Cardiac fibroblast (primary cell): ENCODE measurements at regions not wholly inside any gene's neighbourhood (a gene's known extent, or its start where the extent isn't known, plus 50 kb on each side); places are given as distances from the start of the nearest gene placed in this dataset.

Experiments
- DNase-seq, 2 donors: peaks; one replicate each; pipeline versions ENCODE4 v3.0.0 to v3.0.0-alpha.2; 2010; ENCODE audit warnings: low read depth in 2 of 2
- H3K4me3 ChIP-seq, 2 donors: replicated peaks in 1 of 2; 1 replicate in 1 of 2; 2 replicates in 1 of 2; pipeline ENCODE4 v1.5.1; 2011; ENCODE audit warnings: low read depth in 2 of 2, low read length in 2 of 2, mild to moderate bottlenecking in 2 of 2, moderate library complexity in 1 of 2
- CTCF ChIP-seq: IDR thresholded peaks from one replicate; pipeline ENCODE4 v1.5.1; 2011; ENCODE audit warnings: low read depth, mild to moderate bottlenecking, low read length, inconsistent platforms

- no peak for DNase-seq
- no peak overlapping the region for H3K4me3 ChIP-seq
- no peak for TF ChIP-seq CTCF
Observed at GRCh38 chr12:60672949-60673348, 1077.1 kb downstream of the SLC16A7 start.

- no peak overlapping the region for H3K4me3 ChIP-seq
- DNase-seq = peak in 1 of 2 donors; percentile 9
- peak; percentile 38 for TF ChIP-seq CTCF
Observed at GRCh38 chr12:60684988-60685655, 1089.3 kb downstream of the SLC16A7 start.

GRCh38 chr12:60689137-60689536 is 1093.3 kb downstream of the SLC16A7 start:
- no peak for TF ChIP-seq CTCF
- no peak overlapping the region for H3K4me3 ChIP-seq
- no peak for DNase-seq

GRCh38 chr12:60693019-60693626 is 1097.3 kb downstream of the SLC16A7 start:
- no peak overlapping the region for H3K4me3 ChIP-seq
- no peak for TF ChIP-seq CTCF
- peak in 1 of 2 donors; percentile 5 for DNase-seq

GRCh38 chr12:60704171-60704914 is 1108.5 kb downstream of the SLC16A7 start:
- DNase-seq = no peak
- TF ChIP-seq CTCF = no peak
- no peak overlapping the region for H3K4me3 ChIP-seq

GRCh38 chr12:60710246-60710645 is 1114.4 kb downstream of the SLC16A7 start:
- TF ChIP-seq CTCF = no peak

More at GRCh38 chr12:60710246-60710645, 1114.4 kb downstream of the SLC16A7 start:
- no peak for DNase-seq
- H3K4me3 ChIP-seq = no peak overlapping the region
